NCI-H526 (cell line): ENCODE measurements at regions not wholly inside any gene's neighbourhood (a gene's known extent, or its start where the extent isn't known, plus 50 kb on each side); places are given as distances from the start of the nearest gene placed in this dataset.

ENCODE experiments used
- DNase-seq, 2 experiments: peaks; one replicate each; lab custom pipeline; 2025; lab: John Stamatoyannopoulos, UW

- DNase-seq: no peak
These were observed 65.4 kb upstream of the SOX1 start for GRCh38 chr13:112001571-112001970.

- no peak for DNase-seq
These were observed 63.6 kb upstream of the SOX1 start for GRCh38 chr13:112003396-112003795.

DNA sequence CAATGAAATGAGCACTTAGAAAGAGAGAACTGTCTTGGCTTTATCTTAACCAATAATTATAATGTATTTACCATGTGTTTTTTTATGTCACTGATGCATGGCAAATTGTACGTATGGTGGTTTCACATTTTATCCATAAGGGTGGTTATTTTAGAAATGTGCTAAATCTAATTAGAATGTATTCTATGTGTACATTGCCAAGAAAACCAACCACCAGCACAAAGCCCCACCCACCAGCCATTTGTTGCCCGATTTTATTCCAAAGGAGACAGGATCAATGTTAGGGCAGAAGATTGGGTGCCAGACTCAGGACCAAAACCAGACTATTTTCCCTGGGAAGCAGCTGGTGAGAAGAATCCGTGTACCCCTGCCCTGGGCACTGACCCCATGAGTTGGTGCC lies 63.0 kb upstream of the SOX1 start:
- DNase-seq: no peak

GRCh38 chr13:112005925-112006324 lies 61.0 kb upstream of the SOX1 start:
- DNase-seq: no peak

DNA sequence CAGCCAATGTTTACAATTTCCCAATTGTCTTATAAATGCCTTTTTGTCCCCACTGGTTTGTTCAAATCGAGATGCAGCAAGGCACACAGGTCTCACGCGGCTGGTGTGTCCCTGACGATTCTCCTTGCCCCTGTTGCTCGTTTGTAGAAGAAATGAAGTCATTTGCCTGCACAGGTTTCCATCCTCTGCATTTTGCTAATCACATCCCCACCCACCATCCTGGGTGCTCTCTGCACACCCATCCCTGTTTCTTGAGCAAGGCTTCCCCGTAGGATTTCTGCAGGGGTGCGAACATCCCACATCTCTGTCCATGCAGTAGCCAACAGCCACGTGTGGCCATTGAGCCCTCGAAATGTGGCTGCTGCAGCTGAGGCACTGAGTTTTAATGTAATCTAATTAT lies 59.8 kb upstream of the SOX1 start:
- DNase-seq: no peak

DNA sequence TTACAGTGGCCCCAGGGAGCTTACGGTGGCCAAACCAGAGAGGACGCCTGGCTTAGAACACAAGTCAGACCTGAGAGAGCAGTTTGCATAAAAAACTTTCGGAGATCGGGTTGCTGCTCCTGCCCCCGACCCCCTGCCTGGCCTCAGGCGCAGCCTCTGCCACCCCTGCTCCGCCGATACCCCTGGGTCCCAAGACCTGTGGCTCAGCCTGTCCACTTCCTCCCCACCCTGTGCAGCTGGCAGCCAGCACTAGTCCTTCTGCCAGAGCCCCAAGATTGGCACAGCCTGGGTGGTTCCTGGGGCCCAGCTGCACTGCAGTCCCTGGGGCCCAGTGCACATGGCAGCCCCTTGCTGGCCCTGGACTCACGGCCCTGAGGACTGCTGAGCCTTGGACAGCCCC lies 56.2 kb upstream of the SOX1 start:
- no peak for DNase-seq

- no peak for DNase-seq
These were observed 54.8 kb upstream of the SOX1 start for GRCh38 chr13:112012016-112012704.

- no peak for DNase-seq
These were observed 54.3 kb upstream of the SOX1 start for GRCh38 chr13:112012705-112013085.

DNA sequence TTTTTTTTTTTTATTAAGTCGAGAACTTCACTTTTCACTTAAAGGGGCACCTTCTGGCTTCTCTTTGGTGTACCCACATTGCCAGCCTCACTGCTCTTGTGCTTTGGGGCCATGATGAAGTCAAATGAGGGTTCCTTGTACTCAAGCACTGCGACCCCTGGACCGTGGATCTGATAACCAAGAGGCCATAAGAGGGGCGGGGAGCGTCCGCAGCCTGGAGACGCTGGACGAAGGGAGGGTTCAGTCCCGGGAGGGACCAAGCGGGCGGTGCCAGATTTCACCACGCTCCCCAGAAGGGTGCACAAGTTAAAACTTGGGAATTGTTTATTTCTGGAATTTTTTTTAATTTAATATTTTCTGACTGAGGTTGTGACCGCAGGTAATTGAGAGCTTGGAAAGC lies 53.3 kb upstream of the SOX1 start:
- no peak for DNase-seq

- DNase-seq: no peak
These were observed 52.1 kb upstream of the SOX1 start for GRCh38 chr13:112014857-112015256.
